ENCODE measurements at regions not wholly inside any gene's neighbourhood (a gene's known extent, or its start where the extent isn't known, plus 50 kb on each side); places are given as distances from the start of the nearest gene placed in this dataset.
"Not testable (repeated sequence)": the region's sequence is repeated elsewhere in the genome, so short reads cannot be mapped to it uniquely, and the experiment has no call there.

- H2BK120ac ChIP-seq (ENCODE audit: low read depth, low read length); intact Hi-C loops (cut with micrococcal nuclease); H4K20me1 ChIP-seq (ENCODE audit: insufficient read depth, low read length); H3K23ac ChIP-seq (ENCODE audit: low read depth, low read length); H2AK9ac ChIP-seq (replicated peaks; ENCODE audit: low read depth, low read length, poor library complexity); H4K8ac ChIP-seq (ENCODE audit: low read depth in 2 of 2, low read length in 2 of 2); H3K56ac ChIP-seq (ENCODE audit: extremely low read depth, insufficient read depth, low read length); BruUV-seq (replicated peaks); H3K4me1 ChIP-seq (ENCODE audit: control insufficient read depth, insufficient read depth, low read length); H3K27ac ChIP-seq (ENCODE audit: insufficient read depth, low read length); H3K36me3 ChIP-seq (ENCODE audit: control insufficient read depth, insufficient read depth, low read length); H3K79me1 ChIP-seq (ENCODE audit: low read depth in 1 of 2, low read length in 2 of 2); H2BK20ac ChIP-seq (ENCODE audit: low read depth, low read length); H3K14ac ChIP-seq (replicated peaks; ENCODE audit: low read depth, low read length); H2BK5ac ChIP-seq (ENCODE audit: low read depth, low read length, poor library complexity, severe bottlenecking); H2AFZ ChIP-seq (replicated peaks; ENCODE audit: low read length, poor library complexity); in situ Hi-C loops (cut with MboI; ENCODE audit: low sequenced_read_pairs); H4K91ac ChIP-seq (ENCODE audit: insufficient read depth, low read depth, low read length); CTCF ChIA-PET; H3K18ac ChIP-seq (ENCODE audit: low read depth, low read length); H3K9ac ChIP-seq (ENCODE audit: low read depth, low read length); H2BK15ac ChIP-seq (ENCODE audit: low read depth, low read length); H3K4me2 ChIP-seq (ENCODE audit: low read depth, low read length); H3K4me3 ChIP-seq (ENCODE audit: insufficient read depth, low read depth, low read length); H2AK5ac ChIP-seq (ENCODE audit: low read depth, low read length); DNase-seq; H3K27me3 ChIP-seq (ENCODE audit: control insufficient read depth, insufficient read depth, low read length); POLR2A ChIA-PET (ENCODE audit: unreplicated experiment); H3K4ac ChIP-seq (ENCODE audit: low read depth, low read length); H3K9me1 ChIP-seq (ENCODE audit: insufficient read depth, low read length); ATAC-seq (ENCODE audit: low read depth); dilution Hi-C loops (cut with HindIII; ENCODE audit: low sequenced_read_pairs, unreplicated experiment); H4K5ac ChIP-seq (ENCODE audit: low read depth, low read length): not testable (repeated sequence)
- peaks cover 11% of the 10 kb centered on the region for H3K9me3 ChIP-seq (ENCODE audit: control insufficient read depth, insufficient read depth, low read length)
- WGBS, 2 experiments (ENCODE audit: extremely low coverage in 2 of 2, insufficient read length in 1 of 2), result no CpG with 5 or more reads among the region's 5 CpGs
Measured at GRCh38 chr9:85458114-85458864, 283.5 kb downstream of the AGTPBP1 start.
